Amygdala (tissue), 56 donors: ENCODE measurements at regions not wholly inside any gene's neighbourhood (a gene's known extent, or its start where the extent isn't known, plus 50 kb on each side); places are given as distances from the start of the nearest gene placed in this dataset.

ENCODE experiments used
- DNase-seq, 56 donors: peaks; one replicate each; lab custom pipeline; 2025; lab: John Stamatoyannopoulos, UW

- no peak for DNase-seq
Observed at GRCh38 chr14:35221462-35221861, 70.7 kb upstream of the PSMA6 start.

- DNase-seq, result no peak
Observed at GRCh38 chr14:35222324-35222723, 69.9 kb upstream of the PSMA6 start.

GRCh38 chr14:35222872-35223466, 69.2 kb upstream of the PSMA6 start:
- DNase-seq, result no peak

- DNase-seq, result no peak
Observed at GRCh38 chr14:35223927-35224326, 68.3 kb upstream of the PSMA6 start.

GRCh38 chr14:35224615-35225014, 67.6 kb upstream of the PSMA6 start:
- DNase-seq, result no peak

GRCh38 chr14:35229084-35229791, 62.9 kb upstream of the PSMA6 start:
- no peak for DNase-seq

GRCh38 chr14:35229792-35230089, 62.4 kb upstream of the PSMA6 start:
- DNase-seq, result no peak

GRCh38 chr14:35231207-35231760, 60.9 kb upstream of the PSMA6 start:
- no peak for DNase-seq

- DNase-seq, result no peak
Observed at GRCh38 chr14:35234012-35234805, 58.0 kb upstream of the PSMA6 start.

- DNase-seq, result no peak
Observed at GRCh38 chr14:35235840-35236239, 56.3 kb upstream of the PSMA6 start.

GRCh38 chr14:35236806-35237205, 55.4 kb upstream of the PSMA6 start:
- no peak for DNase-seq

GRCh38 chr14:35240231-35240630, 52.0 kb upstream of the PSMA6 start:
- no peak for DNase-seq
